Activated B cell treated with CpG ODN at 0.5 μM for 24 hours (primary cell): ENCODE measurements at regions not wholly inside any gene's neighbourhood (a gene's known extent, or its start where the extent isn't known, plus 50 kb on each side); places are given as distances from the start of the nearest gene placed in this dataset.

Experiments
- ATAC-seq: fragments of 200-7000 bp; cut with Tn5 transposase; one replicate; pipeline ENCODE4 v1.10.0; 2021; ENCODE audit warnings: low read depth, mild to moderate bottlenecking, moderate library complexity
- CTCF ChIA-PET: fragments of 350-600 bp; sonication (Branson Sonifier 250); formaldehyde crosslinking; loops from one replicate; lab custom pipeline; 2021; ENCODE audit warnings: antibody characterized with exemption; lab: Charles Lee
- POLR2A ChIA-PET: fragments of 350-600 bp; sonication (Branson Sonifier 250); formaldehyde crosslinking; loops from one replicate; lab custom pipeline; 2021; ENCODE audit warnings: antibody characterized with exemption; lab: Charles Lee
- DNase-seq: peaks from one replicate; pipeline ENCODE4 v3.0.0; 2022
- H3K27ac Mint-ChIP-seq: one replicate; pipeline ENCODE4 v1.8.0; 2020; ENCODE audit warnings: mixed read lengths
- H3K27me3 Mint-ChIP-seq: one replicate; pipeline ENCODE4 v1.8.0; 2021; ENCODE audit warnings: mixed read lengths
- H3K36me3 Mint-ChIP-seq: one replicate; pipeline ENCODE4 v1.8.0; 2021; ENCODE audit warnings: low read depth, mixed read lengths
- H3K4me1 Mint-ChIP-seq: one replicate; pipeline ENCODE4 v1.8.0; 2021; ENCODE audit warnings: mixed read lengths
- H3K4me3 Mint-ChIP-seq: one replicate; pipeline ENCODE4 v1.8.0; 2020; ENCODE audit warnings: mild to moderate bottlenecking, mixed read lengths
- H3K9me3 Mint-ChIP-seq: one replicate; pipeline ENCODE4 v1.8.0; 2020; ENCODE audit warnings: mixed read lengths
- CTCF ChIP-seq: fragments of 200-600 bp; IDR thresholded peaks from one replicate; pipeline ENCODE4 v1.8.0; 2022; ENCODE audit warnings: antibody characterized with exemption, mild to moderate bottlenecking
- intact Hi-C: fragments of 100-400 bp; cut with micrococcal nuclease; formaldehyde crosslinking; loops from one replicate; pipeline ENCODE4 v1.15.1; 2024

DNA sequence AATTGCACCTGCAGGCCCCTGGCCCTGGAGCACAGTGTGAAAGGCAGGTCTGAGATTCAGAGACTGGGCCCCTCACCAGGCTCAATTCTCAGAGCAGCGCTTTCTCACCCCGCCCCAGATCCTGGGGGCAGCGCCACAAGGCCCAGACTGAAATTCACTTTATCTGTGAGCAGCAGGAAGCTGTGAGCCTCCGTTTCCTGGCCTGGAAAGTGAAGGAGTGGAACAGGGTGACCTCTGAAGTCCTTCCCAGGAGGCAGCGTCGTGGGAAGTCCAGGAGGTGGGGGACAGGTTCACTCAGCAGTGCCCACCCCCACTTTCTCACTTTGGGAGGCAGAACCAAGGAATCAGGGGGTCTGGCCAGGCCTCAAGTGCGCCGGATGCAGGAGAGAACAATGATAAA is 235.4 kb downstream of the NDUFA10 start:
- Mint-ChIP-seq H3K36me3 (no peaks in the 10 kb centered on the region), H3K27me3 (no peaks in the 10 kb centered on the region), H3K9me3 (peaks cover 12% of the 10 kb centered on the region), H3K27ac (no peak overlapping the region), H3K4me3 (no peak overlapping the region), H3K4me1 (no peaks in the 10 kb centered on the region)
- ChIA-PET POLR2A (no interaction called here), CTCF (no interaction called here)
- no peak for DNase-seq
- intact Hi-C loops, result no loop called here
- no peak for ATAC-seq
- no peak for TF ChIP-seq CTCF

- H3K27ac Mint-ChIP-seq, result no peak overlapping the region
- ATAC-seq, result no peak
- no peak for TF ChIP-seq CTCF
- H3K36me3 Mint-ChIP-seq, result no peaks in the 10 kb centered on the region
- no peaks in the 10 kb centered on the region for H3K4me1 Mint-ChIP-seq
- peaks cover 5% of the 10 kb centered on the region for H3K27me3 Mint-ChIP-seq
- POLR2A ChIA-PET, result no interaction called here
- H3K9me3 Mint-ChIP-seq, result peaks cover 12% of the 10 kb centered on the region
- intact Hi-C loops, result no loop called here
- DNase-seq, result no peak
- CTCF ChIA-PET, result no interaction called here
- no peak overlapping the region for H3K4me3 Mint-ChIP-seq
Observed at GRCh38 chr2:239788576-239789098, 236.5 kb downstream of the NDUFA10 start.

GRCh38 chr2:239787538-239788050 is 237.5 kb downstream of the NDUFA10 start:
- Mint-ChIP-seq H3K27me3 (peaks cover 6% of the 10 kb centered on the region), H3K27ac (no peak overlapping the region), H3K4me3 (no peak overlapping the region), H3K36me3 (no peaks in the 10 kb centered on the region), H3K4me1 (no peaks in the 10 kb centered on the region), H3K9me3 (peaks cover 12% of the 10 kb centered on the region)
- TF ChIP-seq CTCF, result no peak
- POLR2A ChIA-PET, result no interaction called here
- DNase-seq (no peak), ATAC-seq (no peak)
- intact Hi-C loops, result no loop called here
- CTCF ChIA-PET, result no interaction called here

DNA sequence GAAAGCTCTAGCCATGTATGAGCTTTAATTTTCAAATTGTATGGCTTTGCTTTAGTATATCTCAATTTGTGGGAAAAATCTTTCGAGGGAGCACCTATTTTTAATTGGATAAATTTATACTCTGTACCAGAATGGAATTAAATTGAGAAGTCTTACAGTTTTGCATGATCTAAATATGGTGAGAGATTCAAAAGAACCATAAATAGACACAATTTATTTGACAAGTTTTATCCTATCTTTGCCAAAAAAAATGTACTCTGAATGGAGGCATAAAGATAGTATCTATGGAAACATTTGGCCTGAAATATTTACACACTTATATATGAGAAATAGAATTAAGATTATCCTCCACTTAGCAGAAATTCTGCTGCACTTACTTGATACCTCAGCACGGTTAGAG is 238.4 kb downstream of the NDUFA10 start:
- ChIA-PET CTCF (no interaction called here), POLR2A (no interaction called here)

DNA sequence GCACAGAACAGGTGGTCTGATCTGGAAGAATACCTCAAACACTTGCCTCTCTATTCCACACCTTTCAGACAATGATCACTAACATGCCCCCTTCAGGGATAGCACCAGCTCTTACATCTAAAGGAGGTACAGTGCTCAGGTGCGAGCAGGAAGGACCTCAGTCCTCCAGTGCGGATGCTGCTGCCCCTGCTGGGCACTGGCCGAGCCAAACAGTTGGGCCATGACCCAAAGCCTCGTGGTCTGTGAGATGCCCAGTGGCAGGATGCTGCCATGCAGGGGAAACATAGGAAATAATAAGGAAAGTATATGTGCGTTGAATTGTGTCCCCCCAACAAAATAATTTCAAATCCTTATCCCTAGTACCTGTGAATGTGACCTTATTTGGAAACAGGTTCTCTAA is 243.7 kb downstream of the NDUFA10 start:
- no peak for ATAC-seq
- Mint-ChIP-seq H3K36me3 (no peaks in the 10 kb centered on the region), H3K4me3 (no peak overlapping the region), H3K27me3 (peaks cover 10% of the 10 kb centered on the region), H3K4me1 (no peaks in the 10 kb centered on the region), H3K27ac (no peak overlapping the region), H3K9me3 (peaks cover 17% of the 10 kb centered on the region)
- POLR2A ChIA-PET, result no interaction called here
- DNase-seq, result no peak
- CTCF ChIA-PET, result no interaction called here
- no peak for TF ChIP-seq CTCF
- intact Hi-C loops, result no loop called here

More for the DNA sequence above, 238.4 kb downstream of the NDUFA10 start:
- Mint-ChIP-seq H3K27me3 (peaks cover 6% of the 10 kb centered on the region), H3K9me3 (peaks cover 12% of the 10 kb centered on the region), H3K36me3 (no peaks in the 10 kb centered on the region), H3K4me3 (no peak overlapping the region), H3K4me1 (no peaks in the 10 kb centered on the region), H3K27ac (no peak overlapping the region)
- TF ChIP-seq CTCF, result no peak
- no peak for ATAC-seq
- intact Hi-C loops, result no loop called here
- no peak for DNase-seq
